Astrocyte (in vitro differentiated cells and primary cell): ENCODE measurements at regions not wholly inside any gene's neighbourhood (a gene's known extent, or its start where the extent isn't known, plus 50 kb on each side); places are given as distances from the start of the nearest gene placed in this dataset.

Source experiments
- DNase-seq: peaks from one replicate; pipeline ENCODE4 v3.0.0-alpha.2; 2010; ENCODE audit warnings: low read depth
- FAIRE-seq: peaks from 2 replicates; lab custom pipeline; 2011; peaks lifted over from hg19 to GRCh38; lab: Jason Lieb, UNC
- H2AFZ ChIP-seq: 2 replicates; pipeline ENCODE4 v1.6.0; 2012; ENCODE audit warnings: low read depth, low read length, inconsistent platforms
- H3K27ac ChIP-seq: 2 replicates; pipeline ENCODE4 v1.5.1; 2011; ENCODE audit warnings: low read depth, low read length, inconsistent platforms
- H3K27me3 ChIP-seq: 2 replicates; pipeline ENCODE4 v1.6.0; 2011; ENCODE audit warnings: low read length, inconsistent platforms; ENCODE audit not compliant: insufficient read depth
- H3K36me3 ChIP-seq: 2 replicates; pipeline ENCODE4 v1.5.1; 2011; ENCODE audit warnings: low read length, inconsistent platforms; ENCODE audit not compliant: insufficient read depth
- H3K4me1 ChIP-seq: 2 replicates; pipeline ENCODE4 v1.5.1; 2011; ENCODE audit warnings: low read length, inconsistent platforms; ENCODE audit not compliant: insufficient read depth
- H3K4me2 ChIP-seq: 2 replicates; pipeline ENCODE4 v1.6.0; 2012; ENCODE audit warnings: low read length, inconsistent platforms
- H3K4me3 ChIP-seq: 2 replicates; pipeline ENCODE4 v1.5.1; 2011; ENCODE audit warnings: low read depth, mild to moderate bottlenecking, low read length, inconsistent platforms; ENCODE audit not compliant: insufficient read depth
- H3K79me2 ChIP-seq: 2 replicates; pipeline ENCODE4 v1.6.0; 2012; ENCODE audit warnings: mild to moderate bottlenecking, low read length, inconsistent platforms; ENCODE audit not compliant: insufficient read depth
- H3K9ac ChIP-seq: 2 replicates; pipeline ENCODE4 v1.6.0; 2012; ENCODE audit warnings: mild to moderate bottlenecking, low read length, inconsistent platforms
- H3K9me3 ChIP-seq: 2 replicates; pipeline ENCODE4 v1.5.1; 2012; ENCODE audit warnings: low read depth, mild to moderate bottlenecking, low read length, inconsistent platforms; ENCODE audit not compliant: insufficient read depth
- H4K20me1 ChIP-seq: 2 replicates; pipeline ENCODE4 v1.6.0; 2012; ENCODE audit warnings: low read length, inconsistent platforms; ENCODE audit not compliant: insufficient read depth
- H3K27ac Mint-ChIP-seq: one replicate; pipeline ENCODE4 v1.8.0; 2021; ENCODE audit warnings: mild to moderate bottlenecking, mixed read lengths; ENCODE audit not compliant: unreplicated experiment
- H3K27me3 Mint-ChIP-seq: one replicate; pipeline ENCODE4 v1.8.0; 2021; ENCODE audit warnings: low read depth, mixed read lengths; ENCODE audit not compliant: unreplicated experiment
- H3K36me3 Mint-ChIP-seq: one replicate; pipeline ENCODE4 v1.8.0; 2021; ENCODE audit warnings: low read depth, mixed read lengths; ENCODE audit not compliant: unreplicated experiment
- H3K4me1 Mint-ChIP-seq: one replicate; pipeline ENCODE4 v1.8.0; 2021; ENCODE audit warnings: low read depth, mixed read lengths; ENCODE audit not compliant: unreplicated experiment
- H3K4me3 Mint-ChIP-seq: one replicate; pipeline ENCODE4 v1.8.0; 2021; ENCODE audit warnings: mild to moderate bottlenecking, moderate library complexity, mixed read lengths; ENCODE audit not compliant: unreplicated experiment
- H3K9me3 Mint-ChIP-seq: one replicate; pipeline ENCODE4 v1.8.0; 2021; ENCODE audit warnings: mild to moderate bottlenecking, mixed read lengths; ENCODE audit not compliant: unreplicated experiment
- CTCF ChIP-seq: IDR thresholded peaks from 2 replicates; pipeline ENCODE4 v1.5.1; 2011; ENCODE audit warnings: low read depth, mild to moderate bottlenecking, inconsistent platforms, low read length, moderate library complexity; ENCODE audit not compliant: insufficient read depth
- EZH2 ChIP-seq: IDR thresholded peaks from 2 replicates; pipeline ENCODE4 v1.6.1; 2012; ENCODE audit warnings: mild to moderate bottlenecking, low read length, inconsistent platforms; ENCODE audit not compliant: insufficient read depth

GRCh38 chr2:8154936-8155335 lies 526.9 kb upstream of the ID2 start:
- FAIRE-seq (no peak), DNase-seq (peak; percentile 60)
- H2AFZ ChIP-seq = no peak overlapping the region
- Mint-ChIP-seq H3K4me1 (peaks cover 5% of the 10 kb centered on the region), H3K36me3 (no peaks in the 10 kb centered on the region), H3K27ac (no peak overlapping the region), H3K9me3 (peaks cover 2% of the 10 kb centered on the region), H3K27me3 (peaks cover 5% of the 10 kb centered on the region), H3K4me3 (no peak overlapping the region)
- H3K9me3 ChIP-seq = no peaks in the 10 kb centered on the region
- H3K4me3 ChIP-seq = no peak overlapping the region
- no peak for TF ChIP-seq EZH2
- no peak for TF ChIP-seq CTCF
- H3K4me2 ChIP-seq = peak overlapping the region; percentile 8
- no peaks in the 10 kb centered on the region for H4K20me1 ChIP-seq
- no peaks in the 10 kb centered on the region for H3K36me3 ChIP-seq
- no peaks in the 10 kb centered on the region for H3K79me2 ChIP-seq
- H3K27me3 ChIP-seq = no peaks in the 10 kb centered on the region
- no peak overlapping the region for H3K27ac ChIP-seq
- H3K4me1 ChIP-seq = peaks cover 13% of the 10 kb centered on the region
- H3K9ac ChIP-seq = no peak overlapping the region

- no peaks in the 10 kb centered on the region for H3K4me1 Mint-ChIP-seq
- H3K27me3 ChIP-seq = no peaks in the 10 kb centered on the region
- no peak overlapping the region for H3K4me3 Mint-ChIP-seq
- no peak for TF ChIP-seq EZH2
- TF ChIP-seq CTCF = no peak
- H3K79me2 ChIP-seq = no peaks in the 10 kb centered on the region
- peaks cover 5% of the 10 kb centered on the region for H3K27me3 Mint-ChIP-seq
- H4K20me1 ChIP-seq = no peaks in the 10 kb centered on the region
- H3K9me3 Mint-ChIP-seq = peaks cover 2% of the 10 kb centered on the region
- no peaks in the 10 kb centered on the region for H3K36me3 Mint-ChIP-seq
- no peaks in the 10 kb centered on the region for H3K36me3 ChIP-seq
- no peak overlapping the region for H3K4me2 ChIP-seq
- no peak overlapping the region for H3K9ac ChIP-seq
- H2AFZ ChIP-seq = no peak overlapping the region
- H3K27ac Mint-ChIP-seq = no peak overlapping the region
- no peak overlapping the region for H3K27ac ChIP-seq
- H3K4me3 ChIP-seq = no peak overlapping the region
- H3K4me1 ChIP-seq = peaks cover 7% of the 10 kb centered on the region
- no peak for FAIRE-seq
- no peak for DNase-seq
- H3K9me3 ChIP-seq = no peaks in the 10 kb centered on the region
Measured at GRCh38 chr2:8157621-8158430, 524.0 kb upstream of the ID2 start.

- Histone ChIP-seq H3K27me3 (no peaks in the 10 kb centered on the region), H3K9ac (no peak overlapping the region), H3K9me3 (no peaks in the 10 kb centered on the region), H3K4me2 (no peak overlapping the region), H3K4me3 (no peak overlapping the region), H3K79me2 (no peaks in the 10 kb centered on the region), H3K4me1 (peaks cover 7% of the 10 kb centered on the region), H3K27ac (no peak overlapping the region), H4K20me1 (no peaks in the 10 kb centered on the region), H2AFZ (no peak overlapping the region), H3K36me3 (no peaks in the 10 kb centered on the region)
- no peak for TF ChIP-seq EZH2
- no peak for TF ChIP-seq CTCF
- Mint-ChIP-seq H3K36me3 (no peaks in the 10 kb centered on the region), H3K9me3 (peaks cover 2% of the 10 kb centered on the region), H3K4me1 (no peaks in the 10 kb centered on the region), H3K4me3 (no peak overlapping the region), H3K27ac (no peak overlapping the region), H3K27me3 (peaks cover 5% of the 10 kb centered on the region)
- DNase-seq = no peak
- no peak for FAIRE-seq
Measured at GRCh38 chr2:8158711-8159110, 523.1 kb upstream of the ID2 start.
